Trophoblast cell (in vitro differentiated cells and primary cell): ENCODE measurements at regions not wholly inside any gene's neighbourhood (a gene's known extent, or its start where the extent isn't known, plus 50 kb on each side); places are given as distances from the start of the nearest gene placed in this dataset.

Source experiments
- DNase-seq, 2 donors: peaks; one replicate each; pipeline ENCODE4 v3.0.0-alpha.2; 2016
- H2AFZ ChIP-seq: 2 replicates; pipeline ENCODE4 v1.6.1; 2013; ENCODE audit warnings: low read length, moderate library complexity, mild to moderate bottlenecking; ENCODE audit not compliant: insufficient read depth, poor library complexity
- H2AK5ac ChIP-seq: 2 replicates; pipeline ENCODE4 v1.6.1; 2013; ENCODE audit warnings: mild to moderate bottlenecking, low read length
- H2BK120ac ChIP-seq: 2 replicates; pipeline ENCODE4 v1.6.1; 2013; ENCODE audit warnings: low read length, mild to moderate bottlenecking, moderate library complexity; ENCODE audit not compliant: insufficient read depth, poor library complexity
- H2BK12ac ChIP-seq: 2 replicates; pipeline ENCODE4 v1.6.1; 2013; ENCODE audit warnings: mild to moderate bottlenecking, low read length, moderate library complexity
- H2BK5ac ChIP-seq: 2 replicates; pipeline ENCODE4 v1.6.1; 2013; ENCODE audit warnings: low read length, low read depth, moderate library complexity, mild to moderate bottlenecking; ENCODE audit not compliant: poor library complexity
- H3K14ac ChIP-seq: 2 replicates; pipeline ENCODE4 v1.6.1; 2013; ENCODE audit warnings: mild to moderate bottlenecking, low read length
- H3K18ac ChIP-seq: 2 replicates; pipeline ENCODE4 v1.6.1; 2013; ENCODE audit warnings: mild to moderate bottlenecking, low read length
- H3K23ac ChIP-seq: 2 replicates; pipeline ENCODE4 v1.6.1; 2013; ENCODE audit warnings: low read length
- H3K27ac ChIP-seq: 2 replicates; pipeline ENCODE4 v1.5.1; 2013; ENCODE audit warnings: low read depth, mild to moderate bottlenecking, inconsistent platforms, low read length, moderate library complexity
- H3K27me3 ChIP-seq: 2 replicates; pipeline ENCODE4 v1.6.1; 2013; ENCODE audit warnings: inconsistent platforms, mild to moderate bottlenecking, low read length, moderate library complexity; ENCODE audit not compliant: insufficient read depth
- H3K36me3 ChIP-seq, 2 experiments: 1 replicate in 1 of 2; 2 replicates in 1 of 2; pipeline ENCODE4 v1.6.1; 2013; ENCODE audit warnings: low read length in 2 of 2, mild to moderate bottlenecking in 2 of 2, moderate library complexity in 1 of 2; ENCODE audit not compliant: insufficient read depth in 2 of 2, control insufficient read depth in 1 of 2
- H3K4ac ChIP-seq: 2 replicates; pipeline ENCODE4 v1.6.1; 2013; ENCODE audit warnings: low read depth, mild to moderate bottlenecking, low read length, moderate library complexity
- H3K4me1 ChIP-seq, 2 experiments: 1 replicate in 1 of 2; 2 replicates in 1 of 2; pipeline ENCODE4 v1.6.1; 2013; ENCODE audit warnings: low read length in 2 of 2, mild to moderate bottlenecking in 2 of 2, moderate library complexity in 1 of 2; ENCODE audit not compliant: insufficient read depth in 2 of 2, control insufficient read depth in 1 of 2
- H3K4me2 ChIP-seq: 2 replicates; pipeline ENCODE4 v1.6.1; 2013; ENCODE audit warnings: inconsistent platforms, mild to moderate bottlenecking, low read length, moderate library complexity
- H3K4me3 ChIP-seq: 2 replicates; pipeline ENCODE4 v1.5.1; 2013; ENCODE audit warnings: mild to moderate bottlenecking, low read depth, low read length, inconsistent platforms
- H3K79me1 ChIP-seq: one replicate; pipeline ENCODE4 v1.6.1; 2013; ENCODE audit warnings: low read length
- H3K79me2 ChIP-seq: 2 replicates; pipeline ENCODE4 v1.6.1; 2013; ENCODE audit warnings: low read length, mild to moderate bottlenecking; ENCODE audit not compliant: control insufficient read depth, insufficient read depth, poor library complexity
- H3K9ac ChIP-seq: 2 replicates; pipeline ENCODE4 v1.6.1; 2013; ENCODE audit warnings: mild to moderate bottlenecking, low read length
- H3K9me3 ChIP-seq: 2 replicates; pipeline ENCODE4 v1.6.1; 2013; ENCODE audit warnings: low read depth, mild to moderate bottlenecking, control low read depth, inconsistent platforms, low read length; ENCODE audit not compliant: insufficient read depth
- H4K12ac ChIP-seq: 2 replicates; pipeline ENCODE4 v1.6.1; 2013; ENCODE audit warnings: low read depth, mild to moderate bottlenecking, low read length, moderate library complexity
- H4K8ac ChIP-seq: 2 replicates; pipeline ENCODE4 v1.6.1; 2013; ENCODE audit warnings: low read depth, mild to moderate bottlenecking, low read length, moderate library complexity
- H4K91ac ChIP-seq: one replicate; pipeline ENCODE4 v1.6.1; 2013; ENCODE audit warnings: low read depth, mild to moderate bottlenecking, low read length, moderate library complexity
- WGBS: extraction: QIAGEN DNeasy Blood & Tissue Kit; methylation state at CpG from one replicate; pipeline ENCODE4 v1.1.7; 2013; ENCODE audit warnings: missing lambda C conversion rate; ENCODE audit not compliant: insufficient read length, insufficient coverage; ENCODE audit errors: extremely low coverage; 5-methylcytosine and 5-hydroxymethylcytosine counted together

- Histone ChIP-seq H4K8ac (no peak overlapping the region), H3K9ac (no peak overlapping the region), H2BK5ac (no peak overlapping the region), H4K12ac (no peak overlapping the region), H2AK5ac (no peak overlapping the region), H3K79me1 (no peaks in the 10 kb centered on the region), H3K79me2 (no peaks in the 10 kb centered on the region), H3K4me1 (no peaks in the 10 kb centered on the region), H3K4me3 (no peak overlapping the region), H3K9me3 (no peaks in the 10 kb centered on the region), H3K36me3 (no peaks in the 10 kb centered on the region), H2BK120ac (no peak overlapping the region), H3K4ac (no peak overlapping the region), H3K14ac (no peak overlapping the region), H3K4me2 (no peak overlapping the region), H2BK12ac (no peak overlapping the region), H3K18ac (no peak overlapping the region), H3K27ac (no peak overlapping the region), H4K91ac (no peak overlapping the region), H2AFZ (no peak overlapping the region), H3K23ac (no peak overlapping the region), H3K27me3 (no peaks in the 10 kb centered on the region)
- DNase-seq: no peak
- WGBS: no CpG with 5 or more reads among the region's 4 CpGs
These were observed 83.6 kb downstream of the GCC1 start for GRCh38 chr7:127501817-127502216.

- Histone ChIP-seq H3K4me1 (no peaks in the 10 kb centered on the region), H3K14ac (no peak overlapping the region), H2BK5ac (no peak overlapping the region), H3K79me2 (no peaks in the 10 kb centered on the region), H2BK12ac (no peak overlapping the region), H3K79me1 (no peaks in the 10 kb centered on the region), H2BK120ac (no peak overlapping the region), H3K27me3 (no peaks in the 10 kb centered on the region), H3K4me3 (no peak overlapping the region), H2AK5ac (no peak overlapping the region), H3K27ac (no peak overlapping the region), H3K4me2 (no peak overlapping the region), H4K12ac (no peak overlapping the region), H3K9ac (no peak overlapping the region), H4K91ac (no peak overlapping the region), H3K18ac (no peak overlapping the region), H4K8ac (no peak overlapping the region), H3K9me3 (no peaks in the 10 kb centered on the region), H3K36me3 (no peaks in the 10 kb centered on the region), H3K23ac (no peak overlapping the region), H2AFZ (no peak overlapping the region), H3K4ac (no peak overlapping the region)
- no peak for DNase-seq
- no CpG with 5 or more reads among the region's 3 CpGs for WGBS
These were observed 94.9 kb upstream of the ZNF800 start for GRCh38 chr7:127487381-127487780.

- Histone ChIP-seq H3K4me3 (no peak overlapping the region), H4K12ac (no peak overlapping the region), H3K4me1 (no peaks in the 10 kb centered on the region), H3K4me2 (no peak overlapping the region), H2AK5ac (no peak overlapping the region), H3K79me2 (no peaks in the 10 kb centered on the region), H4K8ac (no peak overlapping the region), H4K91ac (no peak overlapping the region), H3K79me1 (no peaks in the 10 kb centered on the region), H3K27me3 (no peaks in the 10 kb centered on the region), H2AFZ (no peak overlapping the region), H2BK12ac (no peak overlapping the region), H3K14ac (no peak overlapping the region), H3K9me3 (no peaks in the 10 kb centered on the region), H3K9ac (no peak overlapping the region), H3K23ac (no peak overlapping the region), H3K36me3 (no peaks in the 10 kb centered on the region), H3K18ac (no peak overlapping the region), H3K4ac (no peak overlapping the region), H2BK5ac (no peak overlapping the region), H3K27ac (no peak overlapping the region), H2BK120ac (no peak overlapping the region)
- no CpG with 5 or more reads among the region's 3 CpGs for WGBS
- DNase-seq: peak in 1 of 2 donors; percentile 16
These were observed 94.1 kb upstream of the ZNF800 start for GRCh38 chr7:127486654-127487053.

GRCh38 chr7:127485482-127485881, 93.0 kb upstream of the ZNF800 start:
- H3K18ac ChIP-seq: no peak overlapping the region
- H3K27me3 ChIP-seq: no peaks in the 10 kb centered on the region
- no peaks in the 10 kb centered on the region for H3K4me1 ChIP-seq

More at GRCh38 chr7:127485482-127485881, 93.0 kb upstream of the ZNF800 start:
- DNase-seq: no peak
- Histone ChIP-seq H2BK12ac (no peak overlapping the region), H3K27ac (no peak overlapping the region), H3K23ac (no peak overlapping the region), H4K91ac (no peak overlapping the region), H3K9me3 (no peaks in the 10 kb centered on the region), H3K79me2 (no peaks in the 10 kb centered on the region), H4K12ac (no peak overlapping the region), H3K4me2 (no peak overlapping the region), H2AFZ (no peak overlapping the region), H2AK5ac (no peak overlapping the region), H3K36me3 (no peaks in the 10 kb centered on the region), H3K9ac (no peak overlapping the region), H3K4ac (no peak overlapping the region), H2BK5ac (no peak overlapping the region), H4K8ac (no peak overlapping the region), H3K79me1 (no peaks in the 10 kb centered on the region), H3K14ac (no peak overlapping the region), H2BK120ac (no peak overlapping the region), H3K4me3 (no peak overlapping the region)
